GM18505 (cell line): ENCODE measurements at regions not wholly inside any gene's neighbourhood (a gene's known extent, or its start where the extent isn't known, plus 50 kb on each side); places are given as distances from the start of the nearest gene placed in this dataset.

Experiments used
- ATAC-seq: cut with Tn5 transposase; IDR thresholded peaks from one replicate; pipeline ENCODE4 v1.9.1; 2021; ENCODE audit not compliant: unreplicated experiment
- POLR2A ChIP-seq: IDR thresholded peaks from 4 replicates; pipeline ENCODE4 v1.6.1; 2011; ENCODE audit warnings: borderline replicate concordance; ENCODE audit not compliant: insufficient read depth, insufficient read length; ENCODE audit errors: extremely low read depth

- ATAC-seq, result no peak
These were observed 677.5 kb upstream of the FSHR start for GRCh38 chr2:49831698-49832367.

GRCh38 chr2:49830846-49831245 is 676.5 kb upstream of the FSHR start:
- TF ChIP-seq POLR2A, result no peak
- ATAC-seq, result no peak

More at GRCh38 chr2:49831698-49832367, 677.5 kb upstream of the FSHR start:
- TF ChIP-seq POLR2A, result no peak

- no peak for ATAC-seq
- TF ChIP-seq POLR2A, result no peak
These were observed 673.1 kb upstream of the FSHR start for GRCh38 chr2:49827366-49827765.

- no peak for TF ChIP-seq POLR2A
- no peak for ATAC-seq
These were observed 658.9 kb upstream of the FSHR start for GRCh38 chr2:49813208-49813607.

GRCh38 chr2:49812730-49813129 is 658.4 kb upstream of the FSHR start:
- no peak for TF ChIP-seq POLR2A
- no peak for ATAC-seq

GRCh38 chr2:49811502-49811901 is 657.2 kb upstream of the FSHR start:
- ATAC-seq, result no peak
- no peak for TF ChIP-seq POLR2A

- no peak for ATAC-seq
- no peak for TF ChIP-seq POLR2A
These were observed 653.4 kb upstream of the FSHR start for GRCh38 chr2:49807689-49808088.

GRCh38 chr2:49804111-49804510 is 649.8 kb upstream of the FSHR start:
- TF ChIP-seq POLR2A, result no peak
- no peak for ATAC-seq

GRCh38 chr2:49801898-49802450 is 647.7 kb upstream of the FSHR start:
- no peak for ATAC-seq
- TF ChIP-seq POLR2A, result no peak

GRCh38 chr2:49798570-49798969 is 644.3 kb upstream of the FSHR start:
- TF ChIP-seq POLR2A, result no peak
- no peak for ATAC-seq

- no peak for ATAC-seq
- no peak for TF ChIP-seq POLR2A
These were observed 642.0 kb upstream of the FSHR start for GRCh38 chr2:49796266-49796665.

- no peak for TF ChIP-seq POLR2A
- no peak for ATAC-seq
These were observed 640.1 kb upstream of the FSHR start for GRCh38 chr2:49794396-49794795.

- TF ChIP-seq POLR2A, result no peak
- no peak for ATAC-seq
These were observed 634.0 kb upstream of the FSHR start for GRCh38 chr2:49788300-49788699.

- TF ChIP-seq POLR2A, result no peak
- no peak for ATAC-seq
These were observed 626.6 kb upstream of the FSHR start for GRCh38 chr2:49780949-49781348.
